GM12892 (cell line): ENCODE measurements at regions not wholly inside any gene's neighbourhood (a gene's known extent, or its start where the extent isn't known, plus 50 kb on each side); places are given as distances from the start of the nearest gene placed in this dataset.

ENCODE experiments used
- POLR2A ChIP-seq: IDR thresholded peaks from 2 replicates; pipeline ENCODE4 v1.6.1; 2011; ENCODE audit warnings: low read depth, low read length, control low read depth
- POLR2AphosphoS5 ChIP-seq: IDR thresholded peaks from 2 replicates; pipeline ENCODE4 v1.6.1; 2011; ENCODE audit warnings: low read depth, low read length, control low read depth
- TAF1 ChIP-seq: IDR thresholded peaks from 2 replicates; pipeline ENCODE4 v1.6.1; 2011; ENCODE audit warnings: low read depth, mild to moderate bottlenecking, control low read depth, low read length, borderline replicate concordance

DNA sequence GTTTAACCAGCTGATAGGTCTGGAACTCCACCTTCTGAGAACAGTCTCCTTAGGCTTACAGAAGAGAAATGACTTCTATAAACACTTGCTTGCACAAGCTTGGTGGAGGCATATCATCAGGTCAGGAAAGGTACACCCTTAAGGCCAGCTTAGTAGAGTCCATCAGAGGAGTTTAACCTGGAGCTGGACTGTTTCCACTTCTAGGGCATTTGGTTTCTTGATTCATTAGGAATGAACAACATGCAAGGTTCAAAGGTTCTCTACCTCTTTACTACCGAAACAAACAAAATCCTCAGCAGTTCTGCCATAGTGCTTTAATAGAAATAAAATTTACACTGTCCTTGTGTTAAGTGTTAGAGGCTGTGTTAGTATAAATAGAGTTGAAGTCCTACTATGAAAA is 171.4 kb upstream of the NPY2R start:
- TF ChIP-seq TAF1 (no peak), POLR2AphosphoS5 (no peak), POLR2A (no peak)
